Mammary epithelial cell (primary cell): ENCODE measurements at regions not wholly inside any gene's neighbourhood (a gene's known extent, or its start where the extent isn't known, plus 50 kb on each side); places are given as distances from the start of the nearest gene placed in this dataset.

ENCODE experiments used
- EZH2 ChIP-seq: IDR thresholded peaks from 2 replicates; pipeline ENCODE4 v1.6.1; 2012; ENCODE audit warnings: low read length, inconsistent platforms, borderline replicate concordance
- TF ChIP-seq, protein P1 (sequence below), 2 donors: IDR thresholded peaks in 1 of 2; conservative IDR thresholded peaks in 1 of 2; 2 replicates each; pipeline ENCODE4 v1.5.1; 2011 to 2012; ENCODE audit warnings: inconsistent platforms in 2 of 2, low read length in 2 of 2, mild to moderate bottlenecking in 2 of 2, control low read depth in 1 of 2, low read depth in 1 of 2; ENCODE audit not compliant: insufficient read depth in 1 of 2; ENCODE audit errors: extremely low read depth in 1 of 2

DNA sequence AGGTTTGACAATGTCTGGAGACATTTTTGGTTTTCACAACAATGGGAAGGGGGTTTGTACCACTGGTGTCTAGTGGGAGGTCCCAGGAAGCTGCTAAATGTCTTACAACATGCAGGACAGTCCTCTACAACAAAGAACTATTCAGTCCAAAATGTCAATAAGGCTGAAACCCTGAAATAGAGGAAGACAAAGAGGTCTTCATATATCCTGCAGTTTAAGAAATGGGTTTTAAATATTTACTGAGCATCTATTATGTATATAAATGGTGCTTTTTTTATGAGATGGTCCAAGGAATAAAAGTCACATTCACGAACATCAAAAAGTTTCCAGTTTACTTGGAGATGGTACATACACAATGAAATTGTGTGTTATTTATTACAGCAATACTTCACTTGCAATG, 107.3 kb downstream of the AKAP11 start:
- TF ChIP-seq, protein P1, sequence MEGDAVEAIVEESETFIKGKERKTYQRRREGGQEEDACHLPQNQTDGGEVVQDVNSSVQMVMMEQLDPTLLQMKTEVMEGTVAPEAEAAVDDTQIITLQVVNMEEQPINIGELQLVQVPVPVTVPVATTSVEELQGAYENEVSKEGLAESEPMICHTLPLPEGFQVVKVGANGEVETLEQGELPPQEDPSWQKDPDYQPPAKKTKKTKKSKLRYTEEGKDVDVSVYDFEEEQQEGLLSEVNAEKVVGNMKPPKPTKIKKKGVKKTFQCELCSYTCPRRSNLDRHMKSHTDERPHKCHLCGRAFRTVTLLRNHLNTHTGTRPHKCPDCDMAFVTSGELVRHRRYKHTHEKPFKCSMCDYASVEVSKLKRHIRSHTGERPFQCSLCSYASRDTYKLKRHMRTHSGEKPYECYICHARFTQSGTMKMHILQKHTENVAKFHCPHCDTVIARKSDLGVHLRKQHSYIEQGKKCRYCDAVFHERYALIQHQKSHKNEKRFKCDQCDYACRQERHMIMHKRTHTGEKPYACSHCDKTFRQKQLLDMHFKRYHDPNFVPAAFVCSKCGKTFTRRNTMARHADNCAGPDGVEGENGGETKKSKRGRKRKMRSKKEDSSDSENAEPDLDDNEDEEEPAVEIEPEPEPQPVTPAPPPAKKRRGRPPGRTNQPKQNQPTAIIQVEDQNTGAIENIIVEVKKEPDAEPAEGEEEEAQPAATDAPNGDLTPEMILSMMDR (conservative IDR thresholded peaks at IDR 0.05 in 1 of 2, IDR thresholded peaks at IDR 0.05 in 1 of 2; ENCODE audit: extremely low read depth in 1 of 2, insufficient read depth in 1 of 2, low read depth in 1 of 2, low read length in 2 of 2) = no peak
- no peak for TF ChIP-seq EZH2
